ENCODE measurements at regions not wholly inside any gene's neighbourhood (a gene's known extent, or its start where the extent isn't known, plus 50 kb on each side); places are given as distances from the start of the nearest gene placed in this dataset.

DNA sequence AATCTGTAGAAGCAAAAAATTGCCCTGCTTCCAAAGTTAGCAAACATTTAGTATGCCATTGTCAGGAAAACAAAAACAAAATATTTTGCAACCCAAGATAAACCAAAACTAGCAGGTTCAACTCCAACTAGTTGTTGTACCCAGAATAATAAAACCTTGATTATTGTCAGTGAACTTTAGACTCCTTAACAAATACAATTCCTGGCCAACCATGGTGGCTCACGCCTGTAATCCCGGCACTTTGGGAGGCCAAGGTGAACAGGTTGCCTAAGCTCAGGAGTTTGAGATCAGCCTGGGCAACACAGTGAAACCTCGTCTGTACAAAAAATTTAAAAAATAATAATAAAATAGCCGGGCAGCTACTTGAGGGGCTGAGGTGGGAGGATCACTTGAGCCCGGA is 53.6 kb upstream of the EPCAM start:
- no peak overlapping the region for H3K27ac ChIP-seq (ENCODE audit: low read depth, low read length)
- Mint-ChIP-seq H3K4me1 (no peaks in the 10 kb centered on the region), H3K4me3 (no peak overlapping the region), H3K27me3 (peaks cover 3% of the 10 kb centered on the region in 2 donors), H3K9me3 (peaks cover 0 to 1% (median 0%) of the 10 kb centered on the region in 5 donors), H3K36me3 (no peaks in the 10 kb centered on the region), H3K27ac (no peak overlapping the region)
- DNase-seq = no peak
- H3K4me1 ChIP-seq (ENCODE audit: insufficient read depth, low read length) = no peaks in the 10 kb centered on the region
- CTCF ChIA-PET = interaction anchor here (1.2 kb wide), 1 partner anchor 8 kb away, joined by 5 read pairs; no protein-coding TSS in a partner anchor
- POLR2A ChIA-PET = no interaction called here
- H3K27me3 ChIP-seq (ENCODE audit: insufficient read depth, low read length, poor library complexity, severe bottlenecking) = no peaks in the 10 kb centered on the region
- H3K9me3 ChIP-seq (ENCODE audit: low read length) = no peaks in the 10 kb centered on the region
- no peaks in the 10 kb centered on the region for H3K36me3 ChIP-seq (ENCODE audit: insufficient read depth, low read length)
- no peak overlapping the region for H3K4me3 ChIP-seq (ENCODE audit: low read length)

DNA sequence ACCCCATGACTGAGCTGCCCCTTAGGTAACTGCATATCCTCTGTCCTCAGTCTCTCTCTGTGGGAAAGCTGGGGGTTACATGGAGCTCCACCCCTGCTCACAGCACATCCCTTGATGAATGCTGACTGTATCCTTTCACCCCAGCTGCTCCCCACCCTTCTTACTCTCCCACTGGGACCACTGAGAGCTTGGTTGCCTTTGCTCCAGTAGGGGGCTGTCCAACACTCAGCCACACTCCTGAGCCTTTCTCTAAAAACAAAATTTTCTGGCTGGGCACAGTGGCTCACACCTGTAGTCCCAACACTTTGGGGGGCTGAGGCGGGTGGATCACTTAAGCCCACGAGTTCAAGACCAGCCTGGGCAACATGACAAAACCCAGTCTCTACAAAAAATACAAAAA is 55.4 kb upstream of the EPCAM start:
- H3K36me3 ChIP-seq (ENCODE audit: insufficient read depth, low read length) = no peaks in the 10 kb centered on the region
- H3K4me3 Mint-ChIP-seq = no peak overlapping the region
- POLR2A ChIA-PET = no interaction called here
- no peaks in the 10 kb centered on the region for H3K4me1 Mint-ChIP-seq
- no peaks in the 10 kb centered on the region for H3K27me3 ChIP-seq (ENCODE audit: insufficient read depth, low read length, poor library complexity, severe bottlenecking)
- no peaks in the 10 kb centered on the region for H3K36me3 Mint-ChIP-seq
- DNase-seq = no peak
- H3K27me3 Mint-ChIP-seq = peaks cover 0 to 3% of the 10 kb centered on the region in 2 donors
- H3K27ac Mint-ChIP-seq = no peak overlapping the region
- H3K9me3 Mint-ChIP-seq = peaks cover 0 to 1% (median 0%) of the 10 kb centered on the region in 5 donors
- no peaks in the 10 kb centered on the region for H3K9me3 ChIP-seq (ENCODE audit: low read length)
- no peak overlapping the region for H3K27ac ChIP-seq (ENCODE audit: low read depth, low read length)
- CTCF ChIA-PET = no interaction called here
- no peaks in the 10 kb centered on the region for H3K4me1 ChIP-seq (ENCODE audit: insufficient read depth, low read length)
- H3K4me3 ChIP-seq (ENCODE audit: low read length) = no peak overlapping the region

- H3K4me1 ChIP-seq (ENCODE audit: insufficient read depth, low read length) = no peaks in the 10 kb centered on the region
- ChIA-PET CTCF (no interaction called here), POLR2A (no interaction called here)
- H3K27me3 ChIP-seq (ENCODE audit: insufficient read depth, low read length, poor library complexity, severe bottlenecking) = no peaks in the 10 kb centered on the region
- no peaks in the 10 kb centered on the region for H3K9me3 ChIP-seq (ENCODE audit: low read length)
- Mint-ChIP-seq H3K27ac (peak overlapping the region in 1 of 8 donors; percentile 38), H3K36me3 (no peaks in the 10 kb centered on the region), H3K27me3 (peaks cover 0 to 3% of the 10 kb centered on the region in 2 donors), H3K9me3 (peaks cover 0 to 1% (median 0%) of the 10 kb centered on the region in 5 donors), H3K4me3 (no peak overlapping the region), H3K4me1 (no peaks in the 10 kb centered on the region)
- no peak for DNase-seq
- no peaks in the 10 kb centered on the region for H3K36me3 ChIP-seq (ENCODE audit: insufficient read depth, low read length)
- no peak overlapping the region for H3K27ac ChIP-seq (ENCODE audit: low read depth, low read length)
- H3K4me3 ChIP-seq (ENCODE audit: low read length) = no peak overlapping the region
Measured at GRCh38 chr2:47313141-47313691, 55.9 kb upstream of the EPCAM start.

DNA sequence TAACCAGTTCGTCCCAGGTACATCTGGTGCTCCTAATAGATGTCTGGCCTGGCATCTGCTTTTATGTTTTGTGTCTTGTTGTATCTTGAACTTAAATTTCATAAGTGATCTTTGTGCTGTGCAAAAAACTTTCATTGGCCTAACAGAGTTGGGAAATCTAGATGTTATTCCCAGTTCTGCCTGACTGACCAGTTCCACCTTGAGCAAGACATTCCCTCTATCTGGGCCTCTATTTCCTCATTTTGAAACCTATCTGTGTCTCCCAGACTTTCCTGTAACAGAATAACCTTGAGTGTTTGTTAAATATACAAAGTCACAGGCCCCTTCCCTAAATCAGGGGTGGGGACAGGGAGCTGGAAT is 56.6 kb upstream of the EPCAM start:
- Histone ChIP-seq H3K4me3 (ENCODE audit: low read length) (no peak overlapping the region), H3K4me1 (ENCODE audit: insufficient read depth, low read length) (no peaks in the 10 kb centered on the region)
- no peaks in the 10 kb centered on the region for H3K36me3 Mint-ChIP-seq

GRCh38 chr2:47311764-47312490 is 57.2 kb upstream of the EPCAM start:
- no peak overlapping the region for H3K27ac ChIP-seq (ENCODE audit: low read depth, low read length)
- H3K4me1 ChIP-seq (ENCODE audit: insufficient read depth, low read length) = no peaks in the 10 kb centered on the region
- no peaks in the 10 kb centered on the region for H3K36me3 ChIP-seq (ENCODE audit: insufficient read depth, low read length)
- H3K27me3 Mint-ChIP-seq = peaks cover 3 to 5% of the 10 kb centered on the region in 2 donors
- no peaks in the 10 kb centered on the region for H3K27me3 ChIP-seq (ENCODE audit: insufficient read depth, low read length, poor library complexity, severe bottlenecking)
- no peak for DNase-seq
- H3K4me1 Mint-ChIP-seq = no peaks in the 10 kb centered on the region
- peak overlapping the region in 1 of 8 donors; percentile 7 for H3K27ac Mint-ChIP-seq
- ChIA-PET CTCF (no interaction called here), POLR2A (no interaction called here)
- H3K36me3 Mint-ChIP-seq = no peaks in the 10 kb centered on the region
- H3K4me3 Mint-ChIP-seq = no peak overlapping the region
- H3K9me3 Mint-ChIP-seq = peaks cover 0 to 1% (median 0%) of the 10 kb centered on the region in 5 donors
- no peaks in the 10 kb centered on the region for H3K9me3 ChIP-seq (ENCODE audit: low read length)
- no peak overlapping the region for H3K4me3 ChIP-seq (ENCODE audit: low read length)

More for the DNA sequence above, 56.6 kb upstream of the EPCAM start:
- Mint-ChIP-seq H3K27me3 (peaks cover under 1 to 3% of the 10 kb centered on the region in 2 donors), H3K4me1 (no peaks in the 10 kb centered on the region), H3K9me3 (peaks cover 0 to 1% (median 0%) of the 10 kb centered on the region in 5 donors), H3K27ac (no peak overlapping the region), H3K4me3 (no peak overlapping the region)
- Histone ChIP-seq H3K27ac (ENCODE audit: low read depth, low read length) (no peak overlapping the region), H3K27me3 (ENCODE audit: insufficient read depth, low read length, poor library complexity, severe bottlenecking) (no peaks in the 10 kb centered on the region), H3K9me3 (ENCODE audit: low read length) (no peaks in the 10 kb centered on the region), H3K36me3 (ENCODE audit: insufficient read depth, low read length) (no peaks in the 10 kb centered on the region)
- DNase-seq = no peak
- CTCF ChIA-PET = no interaction called here
- POLR2A ChIA-PET = no interaction called here

DNA sequence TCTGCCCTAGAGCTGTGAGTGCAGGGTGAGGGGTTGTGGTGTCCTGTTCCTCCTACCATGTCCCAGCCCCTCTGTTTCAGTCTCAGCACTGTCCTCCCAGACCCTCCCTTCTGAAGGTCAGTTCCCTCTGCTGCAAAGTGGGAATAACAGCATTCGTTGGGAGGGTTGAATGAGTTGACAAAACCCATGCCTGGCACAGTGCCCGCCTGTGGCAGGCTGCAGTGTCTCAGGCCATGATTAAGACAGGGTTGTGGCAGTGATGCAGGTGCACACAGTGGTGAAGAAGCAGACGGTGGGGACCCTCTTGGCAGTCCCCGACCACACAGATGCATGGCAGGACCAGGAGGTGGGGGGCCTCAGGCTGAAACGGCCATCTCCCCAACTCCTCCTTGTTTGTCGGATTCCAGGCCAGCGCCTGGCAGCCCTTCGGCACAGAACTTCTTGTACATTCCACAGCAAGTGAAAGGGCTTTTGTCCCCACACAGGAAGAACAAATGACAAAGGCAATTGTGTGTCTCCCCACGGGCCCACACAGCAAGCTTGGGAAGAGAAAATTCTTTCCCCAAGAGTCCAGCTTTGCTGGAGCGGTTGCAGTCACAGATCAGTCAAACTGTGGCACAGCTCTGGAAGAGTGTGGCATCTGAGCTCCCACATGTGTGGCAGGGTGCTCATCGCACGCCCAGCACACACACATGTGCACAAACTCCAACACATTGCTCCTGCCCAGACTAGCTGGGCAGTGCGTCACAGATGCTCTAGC is 58.1 kb upstream of the EPCAM start:
- Mint-ChIP-seq H3K9me3 (peaks cover 0 to 1% (median 0%) of the 10 kb centered on the region in 5 donors), H3K36me3 (no peaks in the 10 kb centered on the region), H3K4me3 (no peak overlapping the region), H3K27ac (no peak overlapping the region), H3K27me3 (peaks cover 3 to 11% of the 10 kb centered on the region in 2 donors), H3K4me1 (no peaks in the 10 kb centered on the region)
- Histone ChIP-seq H3K4me3 (ENCODE audit: low read length) (no peak overlapping the region), H3K36me3 (ENCODE audit: insufficient read depth, low read length) (no peaks in the 10 kb centered on the region), H3K27me3 (ENCODE audit: insufficient read depth, low read length, poor library complexity, severe bottlenecking) (no peaks in the 10 kb centered on the region), H3K9me3 (ENCODE audit: low read length) (no peaks in the 10 kb centered on the region), H3K4me1 (ENCODE audit: insufficient read depth, low read length) (no peaks in the 10 kb centered on the region), H3K27ac (ENCODE audit: low read depth, low read length) (no peak overlapping the region)
- CTCF ChIA-PET = no interaction called here
- no peak for DNase-seq
- POLR2A ChIA-PET = no interaction called here

GRCh38 chr2:47309952-47310800 is 58.9 kb upstream of the EPCAM start:
- Mint-ChIP-seq H3K9me3 (peaks cover 0 to 1% (median 0%) of the 10 kb centered on the region in 5 donors), H3K36me3 (no peaks in the 10 kb centered on the region), H3K27me3 (peaks cover 5 to 13% of the 10 kb centered on the region in 2 donors), H3K4me1 (no peaks in the 10 kb centered on the region), H3K4me3 (no peak overlapping the region), H3K27ac (no peak overlapping the region)
- Histone ChIP-seq H3K4me3 (ENCODE audit: low read length) (no peak overlapping the region), H3K36me3 (ENCODE audit: insufficient read depth, low read length) (no peaks in the 10 kb centered on the region), H3K27ac (ENCODE audit: low read depth, low read length) (no peak overlapping the region), H3K9me3 (ENCODE audit: low read length) (no peaks in the 10 kb centered on the region), H3K4me1 (ENCODE audit: insufficient read depth, low read length) (no peaks in the 10 kb centered on the region), H3K27me3 (ENCODE audit: insufficient read depth, low read length, poor library complexity, severe bottlenecking) (no peaks in the 10 kb centered on the region)
- CTCF ChIA-PET = no interaction called here
- POLR2A ChIA-PET = no interaction called here
- DNase-seq = no peak

Measured in CD8-positive, alpha-beta memory T cell (primary cell).